ENCODE measurements at regions not wholly inside any gene's neighbourhood (a gene's known extent, or its start where the extent isn't known, plus 50 kb on each side); places are given as distances from the start of the nearest gene placed in this dataset.

DNA sequence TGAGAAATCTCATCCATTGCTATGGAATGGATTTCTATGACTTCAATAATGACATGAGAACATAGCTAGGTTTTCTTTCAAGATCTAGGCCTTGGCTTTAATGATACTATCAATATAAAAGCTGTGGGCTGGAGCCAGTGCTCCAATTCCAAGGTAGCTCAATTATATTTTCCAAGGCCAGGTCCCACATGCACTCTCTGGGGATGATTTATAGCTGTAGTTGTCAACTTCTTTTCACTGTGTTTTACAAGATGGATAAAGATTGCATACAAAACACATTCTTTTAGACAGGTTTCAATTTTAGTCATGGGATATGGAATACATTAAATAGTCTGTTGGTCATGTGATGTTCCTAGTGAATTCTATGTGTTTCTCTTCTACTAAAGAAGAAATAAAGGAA, 156.7 kb downstream of the DCAF12L1 start:
- Histone ChIP-seq H3K4me3 (ENCODE audit: low read depth, low read length) (no peak overlapping the region), H3K27me3 (ENCODE audit: control insufficient read depth, insufficient read depth, low read length) (no peaks in the 10 kb centered on the region), H3K36me3 (ENCODE audit: control insufficient read depth, insufficient read depth, low read length) (no peaks in the 10 kb centered on the region)
- no peak for DNase-seq (ENCODE audit: low read depth)
- POLR2A ChIA-PET, result no interaction called here
- CTCF ChIA-PET, result interaction anchor here (0.8 kb wide), 1 partner anchor 10 kb away, joined by 3 read pairs; no protein-coding TSS in a partner anchor
- TF ChIP-seq, protein P1, sequence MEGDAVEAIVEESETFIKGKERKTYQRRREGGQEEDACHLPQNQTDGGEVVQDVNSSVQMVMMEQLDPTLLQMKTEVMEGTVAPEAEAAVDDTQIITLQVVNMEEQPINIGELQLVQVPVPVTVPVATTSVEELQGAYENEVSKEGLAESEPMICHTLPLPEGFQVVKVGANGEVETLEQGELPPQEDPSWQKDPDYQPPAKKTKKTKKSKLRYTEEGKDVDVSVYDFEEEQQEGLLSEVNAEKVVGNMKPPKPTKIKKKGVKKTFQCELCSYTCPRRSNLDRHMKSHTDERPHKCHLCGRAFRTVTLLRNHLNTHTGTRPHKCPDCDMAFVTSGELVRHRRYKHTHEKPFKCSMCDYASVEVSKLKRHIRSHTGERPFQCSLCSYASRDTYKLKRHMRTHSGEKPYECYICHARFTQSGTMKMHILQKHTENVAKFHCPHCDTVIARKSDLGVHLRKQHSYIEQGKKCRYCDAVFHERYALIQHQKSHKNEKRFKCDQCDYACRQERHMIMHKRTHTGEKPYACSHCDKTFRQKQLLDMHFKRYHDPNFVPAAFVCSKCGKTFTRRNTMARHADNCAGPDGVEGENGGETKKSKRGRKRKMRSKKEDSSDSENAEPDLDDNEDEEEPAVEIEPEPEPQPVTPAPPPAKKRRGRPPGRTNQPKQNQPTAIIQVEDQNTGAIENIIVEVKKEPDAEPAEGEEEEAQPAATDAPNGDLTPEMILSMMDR (IDR thresholded peaks at IDR 0.05; ENCODE audit: insufficient read depth, low read depth, low read length), result no peak

DNA sequence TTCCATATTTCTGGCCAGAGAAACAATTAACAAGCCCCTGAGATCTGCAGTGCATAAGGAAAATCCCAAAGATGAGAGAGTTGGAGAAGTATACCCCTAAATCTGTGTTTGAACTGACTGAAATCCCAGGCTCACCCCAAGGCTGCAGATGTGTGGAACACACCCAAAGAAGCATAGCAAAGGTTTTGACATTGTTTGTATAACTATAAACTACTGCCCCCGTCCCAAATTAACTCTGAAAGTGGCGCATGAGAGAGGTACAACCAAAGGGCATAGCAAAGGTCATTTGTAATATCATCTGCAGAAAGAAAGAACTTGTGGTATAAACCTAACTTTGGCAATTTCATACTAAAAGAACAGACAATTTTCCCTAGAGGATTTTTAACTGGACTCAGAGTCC, 157.9 kb downstream of the DCAF12L1 start:
- POLR2A ChIA-PET, result no interaction called here

DNA sequence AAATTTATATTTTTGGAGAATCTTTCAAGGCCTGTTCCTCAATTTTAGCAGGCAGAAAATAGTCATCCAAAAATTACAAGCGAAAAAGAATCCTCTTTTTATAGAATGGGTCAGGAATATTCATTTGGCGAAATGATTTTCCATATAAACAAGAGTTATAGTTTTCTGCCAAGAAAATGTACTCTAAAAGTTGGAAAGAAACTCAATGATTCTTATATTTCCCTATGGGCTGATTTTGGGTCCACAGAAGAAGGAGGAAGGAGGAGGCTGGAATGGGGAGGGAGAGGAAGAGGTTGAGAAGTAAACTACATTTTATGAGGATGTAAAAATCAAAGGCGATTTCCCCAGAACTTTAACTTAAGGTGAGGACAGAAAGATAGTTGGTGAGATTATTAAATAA, 159.3 kb downstream of the DCAF12L1 start:
- no peaks in the 10 kb centered on the region for H3K36me3 ChIP-seq (ENCODE audit: control insufficient read depth, insufficient read depth, low read length)
- TF ChIP-seq, protein P1 (IDR thresholded peaks at IDR 0.05; ENCODE audit: insufficient read depth, low read depth, low read length), result no peak
- CTCF ChIA-PET, result no interaction called here
- no peak overlapping the region for H3K4me3 ChIP-seq (ENCODE audit: low read depth, low read length)
- POLR2A ChIA-PET, result no interaction called here
- no peak for DNase-seq (ENCODE audit: low read depth)
- no peaks in the 10 kb centered on the region for H3K27me3 ChIP-seq (ENCODE audit: control insufficient read depth, insufficient read depth, low read length)

More for the DNA sequence above, 157.9 kb downstream of the DCAF12L1 start:
- CTCF ChIA-PET, result no interaction called here
- no peak for DNase-seq (ENCODE audit: low read depth)
- Histone ChIP-seq H3K27me3 (ENCODE audit: control insufficient read depth, insufficient read depth, low read length) (no peaks in the 10 kb centered on the region), H3K36me3 (ENCODE audit: control insufficient read depth, insufficient read depth, low read length) (no peaks in the 10 kb centered on the region), H3K4me3 (ENCODE audit: low read depth, low read length) (no peak overlapping the region)
- TF ChIP-seq, protein P1 (IDR thresholded peaks at IDR 0.05; ENCODE audit: insufficient read depth, low read depth, low read length), result no peak

- ChIA-PET POLR2A (no interaction called here), CTCF (no interaction called here)
- Histone ChIP-seq H3K4me3 (ENCODE audit: low read depth, low read length) (no peak overlapping the region), H3K27me3 (ENCODE audit: control insufficient read depth, insufficient read depth, low read length) (no peaks in the 10 kb centered on the region), H3K36me3 (ENCODE audit: control insufficient read depth, insufficient read depth, low read length) (no peaks in the 10 kb centered on the region)
- TF ChIP-seq, protein P1 (IDR thresholded peaks at IDR 0.05; ENCODE audit: insufficient read depth, low read depth, low read length), result no peak
- DNase-seq (ENCODE audit: low read depth), result no peak
Measured at GRCh38 chrX:126376465-126376864, 176.1 kb downstream of the DCAF12L1 start.

- TF ChIP-seq, protein P1 (IDR thresholded peaks at IDR 0.05; ENCODE audit: insufficient read depth, low read depth, low read length), result no peak
- Histone ChIP-seq H3K36me3 (ENCODE audit: control insufficient read depth, insufficient read depth, low read length) (no peaks in the 10 kb centered on the region), H3K27me3 (ENCODE audit: control insufficient read depth, insufficient read depth, low read length) (no peaks in the 10 kb centered on the region), H3K4me3 (ENCODE audit: low read depth, low read length) (no peak overlapping the region)
- ChIA-PET CTCF (no interaction called here), POLR2A (no interaction called here)
- DNase-seq (ENCODE audit: low read depth), result no peak
Measured at GRCh38 chrX:126342859-126343258, 176.8 kb upstream of the DCAF12L2 start.

All from BJ (cell line).